DND-41 (cell line): ENCODE measurements at regions not wholly inside any gene's neighbourhood (a gene's known extent, or its start where the extent isn't known, plus 50 kb on each side); places are given as distances from the start of the nearest gene placed in this dataset.

Experiments
- EZH2 ChIP-seq: IDR thresholded peaks from 3 replicates; pipeline ENCODE4 v1.6.1; 2012; ENCODE audit warnings: borderline replicate concordance, low read depth, mild to moderate bottlenecking, moderate library complexity, low read length, inconsistent platforms; ENCODE audit not compliant: severe bottlenecking
- TF ChIP-seq, protein P1 (sequence below): IDR thresholded peaks from 2 replicates; pipeline ENCODE4 v1.5.1; 2012; ENCODE audit warnings: borderline replicate concordance, low read length, moderate library complexity, mild to moderate bottlenecking; ENCODE audit not compliant: poor library complexity, severe bottlenecking; ENCODE audit errors: extremely low read depth

- TF ChIP-seq, protein P1, sequence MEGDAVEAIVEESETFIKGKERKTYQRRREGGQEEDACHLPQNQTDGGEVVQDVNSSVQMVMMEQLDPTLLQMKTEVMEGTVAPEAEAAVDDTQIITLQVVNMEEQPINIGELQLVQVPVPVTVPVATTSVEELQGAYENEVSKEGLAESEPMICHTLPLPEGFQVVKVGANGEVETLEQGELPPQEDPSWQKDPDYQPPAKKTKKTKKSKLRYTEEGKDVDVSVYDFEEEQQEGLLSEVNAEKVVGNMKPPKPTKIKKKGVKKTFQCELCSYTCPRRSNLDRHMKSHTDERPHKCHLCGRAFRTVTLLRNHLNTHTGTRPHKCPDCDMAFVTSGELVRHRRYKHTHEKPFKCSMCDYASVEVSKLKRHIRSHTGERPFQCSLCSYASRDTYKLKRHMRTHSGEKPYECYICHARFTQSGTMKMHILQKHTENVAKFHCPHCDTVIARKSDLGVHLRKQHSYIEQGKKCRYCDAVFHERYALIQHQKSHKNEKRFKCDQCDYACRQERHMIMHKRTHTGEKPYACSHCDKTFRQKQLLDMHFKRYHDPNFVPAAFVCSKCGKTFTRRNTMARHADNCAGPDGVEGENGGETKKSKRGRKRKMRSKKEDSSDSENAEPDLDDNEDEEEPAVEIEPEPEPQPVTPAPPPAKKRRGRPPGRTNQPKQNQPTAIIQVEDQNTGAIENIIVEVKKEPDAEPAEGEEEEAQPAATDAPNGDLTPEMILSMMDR = no peak
- TF ChIP-seq EZH2 = no peak
These were observed 206.1 kb downstream of the ABCC12 start for GRCh38 chr16:47949714-47950113.
